ENCODE measurements at regions not wholly inside any gene's neighbourhood (a gene's known extent, or its start where the extent isn't known, plus 50 kb on each side); places are given as distances from the start of the nearest gene placed in this dataset.

- Histone ChIP-seq H3K9me3 (ENCODE audit: low read length) (no peaks in the 10 kb centered on the region), H3K27me3 (ENCODE audit: insufficient read depth, low read length, poor library complexity, severe bottlenecking) (no peaks in the 10 kb centered on the region), H3K36me3 (ENCODE audit: insufficient read depth, low read length) (no peaks in the 10 kb centered on the region), H3K4me1 (ENCODE audit: insufficient read depth, low read length) (no peaks in the 10 kb centered on the region), H3K27ac (ENCODE audit: low read depth, low read length) (no peak overlapping the region), H3K4me3 (ENCODE audit: low read length) (no peak overlapping the region)
- H3K27me3 Mint-ChIP-seq = no peaks in the 10 kb centered on the region
- no peaks in the 10 kb centered on the region for H3K4me1 Mint-ChIP-seq
- peaks cover 0 to 21% (median 5%) of the 10 kb centered on the region in 5 donors for H3K9me3 Mint-ChIP-seq
- H3K36me3 Mint-ChIP-seq = no peaks in the 10 kb centered on the region
- no peak overlapping the region for H3K27ac Mint-ChIP-seq
- ChIA-PET CTCF (no interaction called here), POLR2A (no interaction called here)
- H3K4me3 Mint-ChIP-seq = no peak overlapping the region
- DNase-seq = no peak
These were observed 452.9 kb upstream of the AGA start for GRCh38 chr4:177895136-177895535.

GRCh38 chr4:177901786-177902185 lies 459.5 kb upstream of the AGA start:
- CTCF ChIA-PET = no interaction called here
- H3K4me1 Mint-ChIP-seq = no peaks in the 10 kb centered on the region
- no peak for DNase-seq
- Histone ChIP-seq H3K4me3 (ENCODE audit: low read length) (no peak overlapping the region), H3K36me3 (ENCODE audit: insufficient read depth, low read length) (no peaks in the 10 kb centered on the region), H3K27me3 (ENCODE audit: insufficient read depth, low read length, poor library complexity, severe bottlenecking) (no peaks in the 10 kb centered on the region), H3K4me1 (ENCODE audit: insufficient read depth, low read length) (no peaks in the 10 kb centered on the region), H3K9me3 (ENCODE audit: low read length) (no peaks in the 10 kb centered on the region), H3K27ac (ENCODE audit: low read depth, low read length) (no peak overlapping the region)
- H3K4me3 Mint-ChIP-seq = no peak overlapping the region
- no peak overlapping the region for H3K27ac Mint-ChIP-seq
- H3K27me3 Mint-ChIP-seq = no peaks in the 10 kb centered on the region
- no peaks in the 10 kb centered on the region for H3K36me3 Mint-ChIP-seq
- POLR2A ChIA-PET = no interaction called here
- peaks cover 0 to 12% (median 4%) of the 10 kb centered on the region in 5 donors for H3K9me3 Mint-ChIP-seq

- DNase-seq = no peak
- H3K36me3 ChIP-seq (ENCODE audit: insufficient read depth, low read length) = no peaks in the 10 kb centered on the region
- ChIA-PET CTCF (no interaction called here), POLR2A (no interaction called here)
- H3K27ac ChIP-seq (ENCODE audit: low read depth, low read length) = no peak overlapping the region
- Mint-ChIP-seq H3K4me1 (no peaks in the 10 kb centered on the region), H3K27ac (no peak overlapping the region), H3K4me3 (no peak overlapping the region), H3K36me3 (no peaks in the 10 kb centered on the region), H3K9me3 (peaks cover 0 to 9% (median 4%) of the 10 kb centered on the region in 5 donors), H3K27me3 (no peaks in the 10 kb centered on the region)
- H3K9me3 ChIP-seq (ENCODE audit: low read length) = no peaks in the 10 kb centered on the region
- H3K4me3 ChIP-seq (ENCODE audit: low read length) = no peak overlapping the region
- H3K4me1 ChIP-seq (ENCODE audit: insufficient read depth, low read length) = no peaks in the 10 kb centered on the region
- no peaks in the 10 kb centered on the region for H3K27me3 ChIP-seq (ENCODE audit: insufficient read depth, low read length, poor library complexity, severe bottlenecking)
These were observed 460.1 kb upstream of the AGA start for GRCh38 chr4:177902386-177902785.

- DNase-seq = no peak
- no peak overlapping the region for H3K4me3 Mint-ChIP-seq
- no peaks in the 10 kb centered on the region for H3K36me3 Mint-ChIP-seq
- no peaks in the 10 kb centered on the region for H3K4me1 Mint-ChIP-seq
- Histone ChIP-seq H3K36me3 (ENCODE audit: insufficient read depth, low read length) (no peaks in the 10 kb centered on the region), H3K4me1 (ENCODE audit: insufficient read depth, low read length) (no peaks in the 10 kb centered on the region), H3K4me3 (ENCODE audit: low read length) (no peak overlapping the region), H3K9me3 (ENCODE audit: low read length) (no peaks in the 10 kb centered on the region), H3K27me3 (ENCODE audit: insufficient read depth, low read length, poor library complexity, severe bottlenecking) (no peaks in the 10 kb centered on the region), H3K27ac (ENCODE audit: low read depth, low read length) (no peak overlapping the region)
- CTCF ChIA-PET = no interaction called here
- peaks cover 0 to 4% (median 0%) of the 10 kb centered on the region in 5 donors for H3K9me3 Mint-ChIP-seq
- POLR2A ChIA-PET = no interaction called here
- no peak overlapping the region for H3K27ac Mint-ChIP-seq
- H3K27me3 Mint-ChIP-seq = no peaks in the 10 kb centered on the region
These were observed 465.6 kb upstream of the AGA start for GRCh38 chr4:177907736-177908424.

GRCh38 chr4:177921715-177922114 lies 479.5 kb upstream of the AGA start:
- H3K4me1 ChIP-seq (ENCODE audit: insufficient read depth, low read length) = no peaks in the 10 kb centered on the region
- Mint-ChIP-seq H3K4me3 (no peak overlapping the region), H3K4me1 (no peaks in the 10 kb centered on the region), H3K27ac (no peak overlapping the region), H3K27me3 (no peaks in the 10 kb centered on the region), H3K9me3 (peaks cover 0 to 32% (median 5%) of the 10 kb centered on the region in 5 donors), H3K36me3 (no peaks in the 10 kb centered on the region)
- ChIA-PET CTCF (no interaction called here), POLR2A (no interaction called here)
- no peak overlapping the region for H3K4me3 ChIP-seq (ENCODE audit: low read length)
- no peak for DNase-seq
- H3K36me3 ChIP-seq (ENCODE audit: insufficient read depth, low read length) = no peaks in the 10 kb centered on the region
- H3K27me3 ChIP-seq (ENCODE audit: insufficient read depth, low read length, poor library complexity, severe bottlenecking) = no peaks in the 10 kb centered on the region
- no peak overlapping the region for H3K27ac ChIP-seq (ENCODE audit: low read depth, low read length)
- H3K9me3 ChIP-seq (ENCODE audit: low read length) = no peaks in the 10 kb centered on the region

GRCh38 chr4:177923888-177924287 lies 481.7 kb upstream of the AGA start:
- no peaks in the 10 kb centered on the region for H3K27me3 ChIP-seq (ENCODE audit: insufficient read depth, low read length, poor library complexity, severe bottlenecking)
- Mint-ChIP-seq H3K27me3 (no peaks in the 10 kb centered on the region), H3K4me1 (no peaks in the 10 kb centered on the region), H3K27ac (no peak overlapping the region), H3K9me3 (peaks cover 2 to 32% (median 3%) of the 10 kb centered on the region in 5 donors), H3K4me3 (no peak overlapping the region), H3K36me3 (no peaks in the 10 kb centered on the region)
- H3K36me3 ChIP-seq (ENCODE audit: insufficient read depth, low read length) = no peaks in the 10 kb centered on the region
- DNase-seq = no peak
- ChIA-PET CTCF (no interaction called here), POLR2A (no interaction called here)
- H3K9me3 ChIP-seq (ENCODE audit: low read length) = no peaks in the 10 kb centered on the region
- no peak overlapping the region for H3K27ac ChIP-seq (ENCODE audit: low read depth, low read length)
- H3K4me3 ChIP-seq (ENCODE audit: low read length) = no peak overlapping the region
- no peaks in the 10 kb centered on the region for H3K4me1 ChIP-seq (ENCODE audit: insufficient read depth, low read length)

- no peaks in the 10 kb centered on the region for H3K36me3 ChIP-seq (ENCODE audit: insufficient read depth, low read length)
- H3K27ac ChIP-seq (ENCODE audit: low read depth, low read length) = no peak overlapping the region
- Mint-ChIP-seq H3K27ac (no peak overlapping the region), H3K4me3 (no peak overlapping the region), H3K4me1 (no peaks in the 10 kb centered on the region), H3K36me3 (no peaks in the 10 kb centered on the region), H3K9me3 (peaks cover 0 to 8% (median 4%) of the 10 kb centered on the region in 5 donors), H3K27me3 (no peaks in the 10 kb centered on the region)
- no peak overlapping the region for H3K4me3 ChIP-seq (ENCODE audit: low read length)
- H3K27me3 ChIP-seq (ENCODE audit: insufficient read depth, low read length, poor library complexity, severe bottlenecking) = no peaks in the 10 kb centered on the region
- ChIA-PET POLR2A (no interaction called here), CTCF (no interaction called here)
- no peaks in the 10 kb centered on the region for H3K9me3 ChIP-seq (ENCODE audit: low read length)
- no peaks in the 10 kb centered on the region for H3K4me1 ChIP-seq (ENCODE audit: insufficient read depth, low read length)
- no peak for DNase-seq
These were observed 494.8 kb upstream of the AGA start for GRCh38 chr4:177937041-177937440.

GRCh38 chr4:177938226-177938625 lies 496.0 kb upstream of the AGA start:
- Histone ChIP-seq H3K4me1 (ENCODE audit: insufficient read depth, low read length) (no peaks in the 10 kb centered on the region), H3K36me3 (ENCODE audit: insufficient read depth, low read length) (no peaks in the 10 kb centered on the region), H3K27ac (ENCODE audit: low read depth, low read length) (no peak overlapping the region), H3K4me3 (ENCODE audit: low read length) (no peak overlapping the region), H3K9me3 (ENCODE audit: low read length) (no peaks in the 10 kb centered on the region), H3K27me3 (ENCODE audit: insufficient read depth, low read length, poor library complexity, severe bottlenecking) (no peaks in the 10 kb centered on the region)
- Mint-ChIP-seq H3K9me3 (peaks cover 0 to 12% (median 4%) of the 10 kb centered on the region in 5 donors), H3K27ac (no peak overlapping the region), H3K36me3 (no peaks in the 10 kb centered on the region), H3K27me3 (no peaks in the 10 kb centered on the region), H3K4me1 (no peaks in the 10 kb centered on the region), H3K4me3 (no peak overlapping the region)
- CTCF ChIA-PET = no interaction called here
- DNase-seq = no peak
- POLR2A ChIA-PET = no interaction called here

GRCh38 chr4:177945268-177945667 lies 503.0 kb upstream of the AGA start:
- no peak for DNase-seq
- Mint-ChIP-seq H3K27me3 (no peaks in the 10 kb centered on the region), H3K36me3 (no peaks in the 10 kb centered on the region), H3K4me1 (no peaks in the 10 kb centered on the region), H3K27ac (no peak overlapping the region), H3K9me3 (peaks cover 0 to 7% (median 2%) of the 10 kb centered on the region in 5 donors), H3K4me3 (no peak overlapping the region)
- POLR2A ChIA-PET = no interaction called here
- Histone ChIP-seq H3K27ac (ENCODE audit: low read depth, low read length) (no peak overlapping the region), H3K4me1 (ENCODE audit: insufficient read depth, low read length) (no peaks in the 10 kb centered on the region), H3K4me3 (ENCODE audit: low read length) (no peak overlapping the region), H3K9me3 (ENCODE audit: low read length) (no peaks in the 10 kb centered on the region), H3K36me3 (ENCODE audit: insufficient read depth, low read length) (no peaks in the 10 kb centered on the region), H3K27me3 (ENCODE audit: insufficient read depth, low read length, poor library complexity, severe bottlenecking) (no peaks in the 10 kb centered on the region)
- CTCF ChIA-PET = no interaction called here
